ENCODE measurements at regions not wholly inside any gene's neighbourhood (a gene's known extent, or its start where the extent isn't known, plus 50 kb on each side); places are given as distances from the start of the nearest gene placed in this dataset.

DNA sequence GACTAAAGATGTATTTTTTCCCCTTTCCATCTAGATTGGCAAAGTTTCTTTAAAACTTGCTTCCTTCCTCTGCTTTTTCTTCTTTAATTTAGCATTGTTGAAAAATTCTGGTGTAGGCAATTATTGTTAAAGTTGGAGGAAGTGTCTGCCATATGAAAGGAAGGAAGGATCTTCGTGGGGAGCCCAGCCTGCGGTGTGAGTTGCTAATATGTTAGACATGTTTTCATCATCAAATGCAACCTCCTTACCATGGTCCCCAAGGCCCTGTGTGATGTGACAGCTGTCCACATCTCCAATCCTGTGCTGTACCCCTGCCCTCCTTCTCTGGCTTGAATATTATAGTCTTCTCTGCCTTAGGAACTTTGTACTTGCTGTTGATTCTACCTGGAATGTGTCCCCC lies 81.0 kb upstream of the ZBTB18 start:
- Histone ChIP-seq H3K36me3 (ENCODE audit: control insufficient read depth, insufficient read depth, low read length) (no peaks in the 10 kb centered on the region), H3K4me2 (ENCODE audit: low read depth, low read length) (no peak overlapping the region), H4K8ac (ENCODE audit: low read depth in 2 of 2, low read length in 2 of 2) (no peak overlapping the region), H4K20me1 (ENCODE audit: insufficient read depth, low read length) (no peaks in the 10 kb centered on the region), H3K4ac (ENCODE audit: low read depth, low read length) (no peak overlapping the region), H3K79me1 (ENCODE audit: low read depth in 1 of 2, low read length in 2 of 2) (no peaks in the 10 kb centered on the region), H3K27ac (ENCODE audit: insufficient read depth, low read length) (no peak overlapping the region), H3K14ac (replicated peaks; ENCODE audit: low read depth, low read length) (peak overlapping the region; percentile 49; the same call in 1 of the 2 replicates), H3K4me3 (ENCODE audit: insufficient read depth, low read depth, low read length) (no peak overlapping the region), H2BK20ac (ENCODE audit: low read depth, low read length) (no peak overlapping the region), H4K91ac (ENCODE audit: insufficient read depth, low read depth, low read length) (no peak overlapping the region), H3K9me3 (ENCODE audit: control insufficient read depth, insufficient read depth, low read length) (no peaks in the 10 kb centered on the region), H3K9me1 (ENCODE audit: insufficient read depth, low read length) (peaks cover 2% of the 10 kb centered on the region; the same call in 1 of the 2 replicates), H2BK120ac (ENCODE audit: low read depth, low read length) (no peak overlapping the region), H2BK5ac (ENCODE audit: low read depth, low read length, poor library complexity, severe bottlenecking) (no peak overlapping the region), H2AK5ac (ENCODE audit: low read depth, low read length) (no peak overlapping the region), H4K5ac (ENCODE audit: low read depth, low read length) (no peak overlapping the region), H2BK15ac (ENCODE audit: low read depth, low read length) (no peak overlapping the region), H3K9ac (ENCODE audit: low read depth, low read length) (no peak overlapping the region), H3K56ac (ENCODE audit: extremely low read depth, insufficient read depth, low read length) (no peak overlapping the region), H3K18ac (ENCODE audit: low read depth, low read length) (no peak overlapping the region), H3K23ac (ENCODE audit: low read depth, low read length) (no peak overlapping the region; the same call in 1 of the 2 replicates), H2AK9ac (replicated peaks; ENCODE audit: low read depth, low read length, poor library complexity) (no peak overlapping the region), H3K4me1 (ENCODE audit: control insufficient read depth, insufficient read depth, low read length) (peaks cover 8% of the 10 kb centered on the region), H3K27me3 (ENCODE audit: control insufficient read depth, insufficient read depth, low read length) (peaks cover 3% of the 10 kb centered on the region), H2AFZ (replicated peaks; ENCODE audit: low read length, poor library complexity) (no peak overlapping the region)
- no TSS peak for BruUV-seq (replicated peaks)
- dilution Hi-C loops (cut with HindIII; ENCODE audit: low sequenced_read_pairs, unreplicated experiment) (no loop called here), in situ Hi-C loops (cut with MboI; ENCODE audit: low sequenced_read_pairs) (no loop called here), intact Hi-C loops (cut with micrococcal nuclease) (no loop called here)
- CTCF ChIA-PET, result no interaction called here
- POLR2A ChIA-PET (ENCODE audit: unreplicated experiment), result interaction anchor here (0.8 kb wide), 1 partner anchor 17 kb away, joined by 3 read pairs; no protein-coding TSS in a partner anchor
- ATAC-seq (ENCODE audit: low read depth) (no peak), DNase-seq (no peak)
- no CpG with 5 or more reads among the region's 2 CpGs for WGBS, 2 experiments (ENCODE audit: extremely low coverage in 2 of 2, insufficient read length in 1 of 2)
- TF ChIP-seq MAFK (IDR thresholded peaks at IDR 0.05; ENCODE audit: low read depth, low read length) (no peak), SMC3 (IDR thresholded peaks at IDR 0.05; ENCODE audit: low read depth, low read length) (no peak)
